ENCODE measurements at regions not wholly inside any gene's neighbourhood (a gene's known extent, or its start where the extent isn't known, plus 50 kb on each side); places are given as distances from the start of the nearest gene placed in this dataset.
"Not testable (repeated sequence)": the region's sequence is repeated elsewhere in the genome, so short reads cannot be mapped to it uniquely, and the experiment has no call there.

- Mint-ChIP-seq H3K9me3 (no peaks in the 10 kb centered on the region), H3K36me3 (ENCODE audit: low read depth) (no peaks in the 10 kb centered on the region), H3K4me3 (no peak overlapping the region), H3K27ac (no peak overlapping the region), H3K4me1 (ENCODE audit: low read depth) (peaks cover 6% of the 10 kb centered on the region), H3K27me3 (no peaks in the 10 kb centered on the region)
- intact Hi-C loops (cut with micrococcal nuclease) = no loop called here
Observed at GRCh38 chr18:24616653-24617052, 156.2 kb downstream of the HRH4 start.

- H3K4me1 Mint-ChIP-seq (ENCODE audit: low read depth); intact Hi-C loops (cut with micrococcal nuclease); H3K27ac Mint-ChIP-seq; H3K4me3 Mint-ChIP-seq; H3K27me3 Mint-ChIP-seq; H3K36me3 Mint-ChIP-seq (ENCODE audit: low read depth); H3K9me3 Mint-ChIP-seq: not testable (repeated sequence)
Observed at GRCh38 chr18:24624421-24624820, 164.0 kb downstream of the HRH4 start.

GRCh38 chr18:24627644-24628315, 167.3 kb downstream of the HRH4 start:
- Mint-ChIP-seq H3K4me1 (ENCODE audit: low read depth) (peaks cover 8% of the 10 kb centered on the region), H3K36me3 (ENCODE audit: low read depth) (no peaks in the 10 kb centered on the region), H3K9me3 (no peaks in the 10 kb centered on the region), H3K27ac (no peak overlapping the region), H3K27me3 (no peaks in the 10 kb centered on the region), H3K4me3 (no peak overlapping the region)
- intact Hi-C loops (cut with micrococcal nuclease) = no loop called here

GRCh38 chr18:24628326-24628725, 167.9 kb downstream of the HRH4 start:
- H3K36me3 Mint-ChIP-seq (ENCODE audit: low read depth) = no peaks in the 10 kb centered on the region
- peaks cover 8% of the 10 kb centered on the region for H3K4me1 Mint-ChIP-seq (ENCODE audit: low read depth)
- H3K9me3 Mint-ChIP-seq = no peaks in the 10 kb centered on the region
- no peak overlapping the region for H3K27ac Mint-ChIP-seq
- H3K4me3 Mint-ChIP-seq = no peak overlapping the region
- intact Hi-C loops (cut with micrococcal nuclease) = no loop called here
- no peaks in the 10 kb centered on the region for H3K27me3 Mint-ChIP-seq

- H3K9me3 Mint-ChIP-seq = no peaks in the 10 kb centered on the region
- H3K4me3 Mint-ChIP-seq = no peak overlapping the region
- H3K4me1 Mint-ChIP-seq (ENCODE audit: low read depth) = peaks cover 8% of the 10 kb centered on the region
- H3K36me3 Mint-ChIP-seq (ENCODE audit: low read depth) = no peaks in the 10 kb centered on the region
- no peak overlapping the region for H3K27ac Mint-ChIP-seq
- intact Hi-C loops (cut with micrococcal nuclease) = loop anchor here (10.0 kb wide), 1 partner anchor 55 kb away; no protein-coding TSS in a partner anchor
- H3K27me3 Mint-ChIP-seq = no peaks in the 10 kb centered on the region
Observed at GRCh38 chr18:24629921-24630320, 169.5 kb downstream of the HRH4 start.

GRCh38 chr18:24630346-24630880, 170.0 kb downstream of the HRH4 start:
- Mint-ChIP-seq H3K36me3 (ENCODE audit: low read depth) (no peaks in the 10 kb centered on the region), H3K4me3 (no peak overlapping the region), H3K27ac (no peak overlapping the region), H3K4me1 (ENCODE audit: low read depth) (peaks cover 8% of the 10 kb centered on the region), H3K27me3 (no peaks in the 10 kb centered on the region), H3K9me3 (no peaks in the 10 kb centered on the region)
- intact Hi-C loops (cut with micrococcal nuclease) = loop anchor here (10.0 kb wide), 1 partner anchor 56 kb away; no protein-coding TSS in a partner anchor

- no peaks in the 10 kb centered on the region for H3K27me3 Mint-ChIP-seq
- intact Hi-C loops (cut with micrococcal nuclease) = loop anchor here (10.0 kb wide), 1 partner anchor 57 kb away; no protein-coding TSS in a partner anchor
- H3K4me1 Mint-ChIP-seq (ENCODE audit: low read depth) = peaks cover 8% of the 10 kb centered on the region
- H3K4me3 Mint-ChIP-seq = no peak overlapping the region
- H3K9me3 Mint-ChIP-seq = no peaks in the 10 kb centered on the region
- H3K36me3 Mint-ChIP-seq (ENCODE audit: low read depth) = no peaks in the 10 kb centered on the region
- no peak overlapping the region for H3K27ac Mint-ChIP-seq
Observed at GRCh38 chr18:24631243-24632025, 171.0 kb downstream of the HRH4 start.

GRCh38 chr18:24632158-24632988, 171.9 kb downstream of the HRH4 start:
- H3K27me3 Mint-ChIP-seq = no peaks in the 10 kb centered on the region
- intact Hi-C loops (cut with micrococcal nuclease) = loop anchor here (10.0 kb wide), 1 partner anchor 58 kb away; no protein-coding TSS in a partner anchor
- H3K4me3 Mint-ChIP-seq = no peak overlapping the region
- peaks cover 8% of the 10 kb centered on the region for H3K4me1 Mint-ChIP-seq (ENCODE audit: low read depth)
- H3K27ac Mint-ChIP-seq = no peak overlapping the region
- H3K36me3 Mint-ChIP-seq (ENCODE audit: low read depth) = no peaks in the 10 kb centered on the region
- no peaks in the 10 kb centered on the region for H3K9me3 Mint-ChIP-seq

GRCh38 chr18:24633121-24633520, 172.7 kb downstream of the HRH4 start:
- intact Hi-C loops (cut with micrococcal nuclease) = loop anchor here (10.0 kb wide), 1 partner anchor 58 kb away; no protein-coding TSS in a partner anchor
- H3K4me3 Mint-ChIP-seq = no peak overlapping the region
- no peaks in the 10 kb centered on the region for H3K36me3 Mint-ChIP-seq (ENCODE audit: low read depth)
- peaks cover 8% of the 10 kb centered on the region for H3K4me1 Mint-ChIP-seq (ENCODE audit: low read depth)
- no peaks in the 10 kb centered on the region for H3K27me3 Mint-ChIP-seq
- H3K27ac Mint-ChIP-seq = no peak overlapping the region
- no peaks in the 10 kb centered on the region for H3K9me3 Mint-ChIP-seq

- H3K9me3 Mint-ChIP-seq = no peaks in the 10 kb centered on the region
- no peaks in the 10 kb centered on the region for H3K36me3 Mint-ChIP-seq (ENCODE audit: low read depth)
- no peaks in the 10 kb centered on the region for H3K4me1 Mint-ChIP-seq (ENCODE audit: low read depth)
- H3K27ac Mint-ChIP-seq = no peak overlapping the region
- H3K4me3 Mint-ChIP-seq = no peak overlapping the region
- H3K27me3 Mint-ChIP-seq = no peaks in the 10 kb centered on the region
- intact Hi-C loops (cut with micrococcal nuclease) = no loop called here
Observed at GRCh38 chr18:24649571-24649970, 189.1 kb downstream of the HRH4 start.

GRCh38 chr18:24651434-24651833, 191.0 kb downstream of the HRH4 start:
- Mint-ChIP-seq H3K4me1 (ENCODE audit: low read depth) (no peaks in the 10 kb centered on the region), H3K36me3 (ENCODE audit: low read depth) (no peaks in the 10 kb centered on the region), H3K27ac (no peak overlapping the region), H3K27me3 (no peaks in the 10 kb centered on the region), H3K4me3 (no peak overlapping the region), H3K9me3 (no peaks in the 10 kb centered on the region)
- intact Hi-C loops (cut with micrococcal nuclease) = no loop called here

- Mint-ChIP-seq H3K4me1 (ENCODE audit: low read depth) (peaks cover 11% of the 10 kb centered on the region), H3K9me3 (no peaks in the 10 kb centered on the region), H3K4me3 (no peak overlapping the region), H3K27ac (no peak overlapping the region), H3K27me3 (no peaks in the 10 kb centered on the region), H3K36me3 (ENCODE audit: low read depth) (no peaks in the 10 kb centered on the region)
- intact Hi-C loops (cut with micrococcal nuclease) = no loop called here
Observed at GRCh38 chr18:24656050-24656449, 195.6 kb downstream of the HRH4 start.

- no peak overlapping the region for H3K4me3 Mint-ChIP-seq
- peaks cover 11% of the 10 kb centered on the region for H3K4me1 Mint-ChIP-seq (ENCODE audit: low read depth)
- no peaks in the 10 kb centered on the region for H3K36me3 Mint-ChIP-seq (ENCODE audit: low read depth)
- no peak overlapping the region for H3K27ac Mint-ChIP-seq
- no peaks in the 10 kb centered on the region for H3K9me3 Mint-ChIP-seq
- no peaks in the 10 kb centered on the region for H3K27me3 Mint-ChIP-seq
- intact Hi-C loops (cut with micrococcal nuclease) = no loop called here
Observed at GRCh38 chr18:24656551-24657443, 196.4 kb downstream of the HRH4 start.

All from dendritic cell treated with granulocyte-macrophage colony-stimulating factor and Interleukin-4, amounts not matched to agents 40 ng/mL and 50 ng/mL, for 4 days (primary cell).